Fibroblast of skin of scalp (primary cell): ENCODE measurements at regions not wholly inside any gene's neighbourhood (a gene's known extent, or its start where the extent isn't known, plus 50 kb on each side); places are given as distances from the start of the nearest gene placed in this dataset.
"Not testable (repeated sequence)": the region's sequence is repeated elsewhere in the genome, so short reads cannot be mapped to it uniquely, and the experiment has no call there.

Experiments used
- DNase-seq: peaks from one replicate; pipeline ENCODE4 v3.0.0-alpha.2; 2013

DNA sequence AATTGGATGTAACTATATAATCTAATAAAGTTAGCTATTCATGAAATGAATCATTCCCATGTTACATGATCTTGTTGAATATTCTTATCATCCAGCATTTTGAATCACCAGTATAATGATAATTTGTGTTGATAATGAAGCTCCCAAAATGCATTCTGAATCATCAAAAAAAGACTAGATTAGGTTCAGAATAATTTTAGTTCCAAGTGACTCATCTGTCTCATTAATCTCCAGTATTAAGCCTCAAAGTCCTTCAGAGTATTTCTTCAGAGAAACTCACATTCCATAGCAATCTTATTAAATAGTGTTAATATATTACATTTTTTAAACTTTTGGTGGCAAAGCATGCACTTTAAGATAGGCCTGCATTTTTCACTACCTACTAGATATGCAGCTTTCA lies 207.5 kb downstream of the SLITRK5 start:
- no peak for DNase-seq

GRCh38 chr13:87884884-87885283 lies 213.7 kb downstream of the SLITRK5 start:
- no peak for DNase-seq

GRCh38 chr13:87887459-87888123 lies 216.4 kb downstream of the SLITRK5 start:
- DNase-seq: no peak

DNA sequence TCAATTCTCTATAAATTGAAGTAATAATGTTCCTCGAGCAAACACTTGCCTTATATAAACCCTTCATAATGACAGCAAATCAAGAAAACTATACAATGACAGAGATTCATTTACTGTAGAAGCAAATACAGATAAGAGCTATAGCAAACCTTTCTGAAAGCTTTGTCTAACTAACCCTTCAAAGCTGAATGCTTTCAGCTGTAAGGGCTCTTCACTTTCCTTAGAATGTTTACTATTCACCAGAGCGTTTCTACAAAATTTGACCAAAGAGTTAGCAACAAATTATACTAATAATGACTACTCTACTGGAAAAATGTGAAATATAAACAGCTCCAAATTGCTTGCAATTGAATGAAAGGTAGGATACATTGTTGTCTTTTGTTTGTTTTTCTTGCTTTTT lies 218.1 kb downstream of the SLITRK5 start:
- no peak for DNase-seq

DNA sequence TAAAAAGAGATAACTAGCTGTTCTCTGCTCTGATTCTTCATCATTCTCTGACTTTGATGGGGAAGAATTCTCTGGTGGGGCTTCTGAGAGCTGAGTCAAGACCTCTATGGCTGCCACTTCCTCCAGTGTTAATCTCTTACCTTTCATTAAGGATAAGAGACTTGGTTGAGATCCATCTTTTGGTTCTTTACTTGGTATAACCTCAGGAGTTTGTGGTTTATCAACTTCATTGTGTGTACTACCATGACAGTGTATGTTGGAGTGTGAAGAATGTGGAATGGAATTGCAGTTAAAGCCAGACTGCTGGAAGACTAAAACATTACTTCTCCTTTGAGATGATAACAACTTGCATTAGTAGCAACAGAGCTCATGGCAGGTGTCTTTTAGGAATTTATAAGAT lies 222.0 kb downstream of the SLITRK5 start:
- no peak for DNase-seq

DNA sequence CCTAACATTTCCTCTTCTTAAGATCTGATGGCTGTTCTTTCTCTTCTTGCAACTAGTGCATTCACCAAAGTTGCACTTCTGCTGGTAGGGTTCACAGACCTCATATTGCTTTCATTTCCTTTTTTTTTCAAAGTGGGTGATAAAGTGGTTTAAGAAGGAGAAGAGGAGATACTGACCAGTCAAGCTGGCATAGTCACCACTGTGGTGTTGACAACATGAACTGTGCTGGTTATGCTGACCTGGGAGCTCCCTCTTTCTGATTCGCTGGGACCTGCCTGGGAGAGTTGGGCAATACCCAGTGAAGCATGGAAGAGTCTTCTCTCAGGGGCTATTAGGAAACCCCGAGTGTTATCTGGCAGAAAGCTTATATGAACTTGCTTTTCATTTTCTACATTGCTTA lies 222.9 kb downstream of the SLITRK5 start:
- no peak for DNase-seq

DNA sequence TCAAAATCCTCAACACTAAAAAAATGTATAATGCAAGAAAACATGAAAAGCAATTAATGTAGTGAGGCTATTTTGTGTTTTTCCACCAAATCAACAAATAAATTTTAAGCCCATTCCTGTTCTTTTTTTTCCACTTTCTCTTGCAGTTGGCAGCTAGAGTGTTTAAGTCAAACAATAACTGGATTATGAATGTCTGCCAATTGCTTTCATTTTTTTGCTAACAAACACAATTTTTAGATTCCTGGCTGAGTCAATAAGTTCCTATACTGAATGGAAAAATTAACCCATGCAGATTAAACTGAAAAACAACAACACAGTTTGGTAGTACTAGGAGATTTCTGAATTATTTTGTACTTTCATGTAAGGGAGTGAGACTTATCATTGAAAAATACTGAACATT lies 232.4 kb downstream of the SLITRK5 start:
- no peak for DNase-seq

DNA sequence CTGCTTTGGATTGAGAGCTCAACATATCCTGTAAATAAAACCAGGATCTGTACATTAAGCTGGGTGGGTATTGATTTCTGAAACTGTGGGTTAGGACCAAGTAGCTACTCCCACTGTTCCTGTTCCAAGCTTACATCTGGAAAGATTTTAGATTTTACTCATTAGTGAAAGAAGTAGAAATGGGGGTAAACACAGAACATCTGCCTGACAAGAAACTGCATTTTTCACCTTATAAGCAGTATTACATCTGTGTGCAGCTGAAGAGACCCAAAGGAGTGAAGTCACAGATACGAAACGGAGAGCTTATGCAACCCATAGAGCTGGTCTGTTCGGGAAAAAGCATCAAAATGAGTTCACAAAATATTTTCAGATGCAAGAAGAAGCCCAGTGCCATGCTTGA lies 235.2 kb downstream of the SLITRK5 start:
- DNase-seq: no peak

- DNase-seq: no peak
Measured at GRCh38 chr13:87907202-87907601, 236.0 kb downstream of the SLITRK5 start.

DNA sequence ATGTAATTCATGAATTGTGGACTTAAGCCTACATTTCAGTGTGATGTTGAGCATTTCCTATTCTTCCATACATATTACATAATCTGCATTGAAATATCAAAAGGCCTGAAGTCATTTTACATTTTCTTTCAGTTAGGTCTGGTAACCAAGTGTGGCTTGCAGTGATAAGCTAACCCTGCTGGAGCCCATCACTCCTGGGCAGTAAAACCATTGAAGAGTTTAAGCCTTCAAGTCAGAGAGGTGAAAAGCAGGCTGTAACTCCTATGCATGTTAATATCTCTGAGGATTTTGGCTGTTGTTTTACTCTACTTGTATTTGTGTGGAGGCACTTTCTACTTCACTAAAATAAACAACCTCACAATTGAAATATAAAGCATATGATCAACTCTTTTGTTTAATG lies 248.8 kb downstream of the SLITRK5 start:
- no peak for DNase-seq

DNA sequence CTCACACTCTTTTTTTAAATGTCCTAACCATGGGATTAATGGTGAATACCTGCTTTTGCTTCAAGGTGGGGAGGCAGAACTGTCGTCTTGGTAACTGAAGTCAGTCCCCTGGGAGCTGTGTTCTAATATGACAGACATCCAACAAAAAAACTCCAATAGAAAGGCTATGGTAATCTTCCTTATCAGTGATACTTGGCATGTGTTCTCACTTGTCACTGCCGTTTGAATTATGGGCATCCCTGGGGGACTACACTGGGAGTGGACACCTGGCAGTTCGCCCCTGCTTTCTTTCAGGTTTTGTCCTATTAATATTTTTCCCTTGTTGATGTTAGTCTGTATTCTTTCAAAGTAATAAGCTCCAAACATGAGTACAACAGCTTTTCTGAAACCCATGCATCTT lies 252.6 kb downstream of the SLITRK5 start:
- DNase-seq: no peak

DNA sequence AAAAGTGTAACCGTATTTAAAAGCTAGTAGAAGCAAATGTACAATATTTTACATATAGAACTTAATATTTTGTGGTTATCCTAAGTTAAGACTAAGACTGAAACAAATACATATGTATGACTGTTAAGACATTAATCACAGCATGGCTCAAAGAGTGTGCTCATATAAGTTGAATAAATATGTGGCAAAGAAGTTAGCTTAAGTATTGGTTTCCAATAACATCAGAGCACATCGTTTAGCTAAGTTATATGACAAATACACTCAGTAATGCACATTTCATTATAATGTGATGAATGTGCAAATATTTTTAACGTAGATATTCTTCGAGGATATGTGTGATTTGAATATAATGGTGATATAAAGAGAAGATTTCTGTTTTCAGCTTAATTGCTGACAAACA lies 253.8 kb downstream of the SLITRK5 start:
- no peak for DNase-seq

DNA sequence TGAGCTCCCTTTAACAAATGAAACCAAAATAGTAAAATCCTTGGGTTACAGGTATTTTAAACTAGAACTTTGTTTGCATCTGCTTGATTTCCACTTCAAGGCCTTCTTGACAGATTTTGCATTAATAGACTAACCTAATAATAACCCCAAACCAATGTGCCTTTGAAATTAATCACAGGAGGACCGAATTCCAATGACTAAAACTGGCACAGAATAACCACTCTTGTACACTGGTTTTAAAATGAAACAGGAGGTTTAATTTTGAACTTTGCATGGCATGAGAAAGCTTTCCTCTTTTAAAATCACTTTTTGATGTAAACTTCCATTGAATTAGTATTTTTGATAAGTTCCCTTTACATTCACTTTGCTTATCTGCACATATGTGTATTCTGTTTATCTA lies 269.6 kb downstream of the SLITRK5 start:
- DNase-seq: no peak

DNA sequence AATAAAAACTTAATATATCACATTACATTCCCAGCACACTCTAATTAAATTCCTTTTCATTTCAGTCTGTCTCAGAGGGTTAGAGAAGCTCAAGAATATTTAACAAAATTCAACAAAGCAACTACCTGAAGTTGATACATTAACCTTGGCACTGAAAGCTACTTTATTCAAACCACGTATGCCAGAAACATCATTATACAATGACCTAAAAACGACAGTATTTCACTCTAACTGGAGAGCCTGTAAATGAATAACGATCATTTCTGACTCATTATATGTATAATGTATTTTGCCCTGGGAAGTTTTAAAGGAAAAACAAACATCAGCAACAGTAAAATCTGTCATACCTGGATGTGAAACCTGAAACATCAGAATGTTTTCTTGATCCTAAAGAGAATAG lies 270.1 kb downstream of the SLITRK5 start:
- DNase-seq: no peak

GRCh38 chr13:87942205-87942604 lies 271.0 kb downstream of the SLITRK5 start:
- DNase-seq: no peak

- no peak for DNase-seq
Measured at GRCh38 chr13:87944038-87944437, 272.9 kb downstream of the SLITRK5 start.

GRCh38 chr13:87952377-87952776 lies 281.2 kb downstream of the SLITRK5 start:
- no peak for DNase-seq

- DNase-seq: no peak
Measured at GRCh38 chr13:87953381-87953780, 282.2 kb downstream of the SLITRK5 start.

DNA sequence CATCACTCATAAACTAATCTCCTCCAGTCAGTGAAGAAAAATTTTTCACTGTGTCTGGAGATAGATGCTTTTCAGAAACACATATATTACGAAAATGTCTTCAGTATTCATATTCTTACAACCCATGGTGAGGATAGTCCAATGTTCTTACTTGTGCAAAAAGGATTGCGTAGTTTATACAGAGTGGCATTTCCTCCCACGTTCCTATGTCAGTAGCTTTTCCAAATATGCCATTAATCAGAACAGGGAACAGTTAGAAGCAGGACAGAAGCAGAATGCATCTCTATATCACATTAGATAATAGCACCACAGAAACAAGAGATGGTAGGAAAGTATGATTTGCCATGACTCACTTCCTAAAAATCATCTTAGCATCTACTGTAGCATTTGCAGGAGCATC lies 282.9 kb downstream of the SLITRK5 start:
- no peak for DNase-seq

DNA sequence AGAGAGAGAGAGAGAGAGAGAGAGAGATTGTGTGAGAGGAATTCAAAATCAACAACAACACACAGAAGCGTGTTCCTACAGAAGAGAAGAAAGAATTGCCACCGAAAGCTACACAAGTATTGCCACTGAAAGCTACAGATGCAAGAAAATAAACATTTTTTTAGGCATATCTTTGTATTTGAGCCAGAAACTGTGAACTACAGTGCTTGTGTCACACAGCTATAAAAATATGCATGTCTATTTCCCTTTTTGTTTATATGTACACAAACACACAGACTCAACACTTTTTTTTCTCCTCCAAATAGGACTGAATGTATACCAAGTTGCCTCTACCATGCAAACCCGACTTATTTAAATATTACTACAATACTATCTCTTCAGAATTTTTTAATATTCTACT lies 290.4 kb downstream of the SLITRK5 start:
- no peak for DNase-seq

DNA sequence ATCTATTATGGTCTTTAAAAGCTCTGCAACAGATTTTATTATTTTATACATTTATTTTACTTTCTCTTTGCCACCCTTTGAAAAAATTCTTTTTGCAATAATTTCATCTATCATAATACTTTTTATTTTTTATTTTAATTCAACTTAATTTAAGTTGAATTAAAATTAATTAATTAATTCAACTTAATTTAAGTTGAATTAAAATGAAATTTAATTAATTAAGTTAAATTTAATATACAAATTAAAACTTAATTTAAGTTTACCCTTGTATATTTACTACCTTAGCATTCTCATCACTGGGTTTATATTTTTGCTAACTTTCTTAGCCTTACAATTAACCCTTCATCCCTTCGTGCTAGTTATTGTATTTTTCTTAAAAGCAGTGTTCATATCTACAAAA lies 301.4 kb downstream of the SLITRK5 start:
- DNase-seq: no peak

DNA sequence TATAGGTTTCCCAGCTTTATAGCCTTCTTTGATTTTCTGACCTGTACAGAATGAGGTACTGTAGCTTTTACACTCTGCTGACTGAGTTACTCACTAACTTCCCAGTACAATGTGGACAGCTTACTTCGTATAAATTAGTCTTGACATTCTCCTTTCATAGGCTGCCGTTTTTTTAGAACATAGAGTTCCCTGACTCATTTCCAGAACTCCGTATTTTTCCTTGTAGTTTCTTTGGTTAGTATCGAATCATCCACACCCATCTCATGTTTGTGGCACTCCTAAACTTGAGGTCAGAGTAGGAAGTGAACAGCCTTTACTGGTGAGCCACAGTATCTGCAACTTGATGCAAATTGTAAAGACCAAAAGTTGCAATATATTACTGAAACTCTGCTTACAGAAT lies 303.9 kb downstream of the SLITRK5 start:
- no peak for DNase-seq

DNA sequence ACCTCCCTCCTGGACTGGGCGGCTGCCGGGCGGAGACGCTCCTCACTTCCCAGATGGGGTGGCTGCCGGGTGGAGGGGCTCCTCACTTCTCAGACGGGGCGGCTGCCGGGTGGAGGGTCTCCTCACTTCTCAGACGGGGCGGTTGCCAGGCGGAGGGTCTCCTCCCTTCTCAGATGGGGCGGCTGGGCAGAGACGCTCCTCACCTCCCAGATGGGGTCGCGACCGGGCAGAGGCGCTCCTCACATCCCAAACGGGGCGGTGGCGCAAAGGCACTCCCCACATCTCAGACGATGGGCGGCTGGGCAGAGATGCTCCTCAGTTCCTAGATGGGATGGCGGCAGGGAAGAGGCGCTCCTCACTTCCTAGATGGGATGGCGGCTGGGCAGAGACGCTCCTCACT lies 305.5 kb downstream of the SLITRK5 start:
- not testable (repeated sequence) for DNase-seq

- no peak for DNase-seq
Measured at GRCh38 chr13:87981416-87981815, 310.2 kb downstream of the SLITRK5 start.

DNA sequence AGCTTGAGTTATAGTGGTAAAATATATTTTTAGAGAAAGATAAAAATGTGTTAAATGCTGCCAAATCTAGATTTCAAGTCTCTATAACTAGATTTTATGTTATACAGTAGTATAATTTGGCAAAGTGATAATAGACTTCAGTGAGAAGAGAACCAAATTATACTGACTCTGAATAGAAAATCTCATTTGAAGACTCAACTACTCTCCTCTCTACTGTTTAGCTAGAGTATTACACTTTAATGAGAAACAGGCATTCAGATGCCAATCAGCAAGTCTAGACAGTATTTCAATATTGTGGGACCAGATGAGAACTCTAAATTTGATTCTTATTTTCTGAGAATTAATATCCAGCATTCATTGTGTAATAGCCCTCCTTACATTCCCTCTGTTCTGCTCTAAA lies 311.2 kb downstream of the SLITRK5 start:
- DNase-seq: no peak
